ENCODE measurements at regions not wholly inside any gene's neighbourhood (a gene's known extent, or its start where the extent isn't known, plus 50 kb on each side); places are given as distances from the start of the nearest gene placed in this dataset.
"Not testable (repeated sequence)": the region's sequence is repeated elsewhere in the genome, so short reads cannot be mapped to it uniquely, and the experiment has no call there.

- CTCF ChIA-PET, result no interaction called here
- Mint-ChIP-seq H3K27ac (no peak overlapping the region), H3K4me3 (no peak overlapping the region), H3K27me3 (no peaks in the 10 kb centered on the region), H3K9me3 (no peaks in the 10 kb centered on the region), H3K36me3 (no peaks in the 10 kb centered on the region), H3K4me1 (no peaks in the 10 kb centered on the region)
- no peak for DNase-seq
Observed at GRCh38 chr6:15153191-15153590, 92.7 kb upstream of the JARID2 start.

GRCh38 chr6:15157479-15157878 lies 88.4 kb upstream of the JARID2 start:
- no peak for DNase-seq
- Mint-ChIP-seq H3K36me3 (no peaks in the 10 kb centered on the region), H3K4me1 (no peaks in the 10 kb centered on the region), H3K27ac (no peak overlapping the region), H3K27me3 (no peaks in the 10 kb centered on the region), H3K9me3 (no peaks in the 10 kb centered on the region), H3K4me3 (no peak overlapping the region)
- CTCF ChIA-PET, result no interaction called here

- CTCF ChIA-PET, result no interaction called here
Observed at GRCh38 chr6:15158821-15159619, 86.8 kb upstream of the JARID2 start.

DNA sequence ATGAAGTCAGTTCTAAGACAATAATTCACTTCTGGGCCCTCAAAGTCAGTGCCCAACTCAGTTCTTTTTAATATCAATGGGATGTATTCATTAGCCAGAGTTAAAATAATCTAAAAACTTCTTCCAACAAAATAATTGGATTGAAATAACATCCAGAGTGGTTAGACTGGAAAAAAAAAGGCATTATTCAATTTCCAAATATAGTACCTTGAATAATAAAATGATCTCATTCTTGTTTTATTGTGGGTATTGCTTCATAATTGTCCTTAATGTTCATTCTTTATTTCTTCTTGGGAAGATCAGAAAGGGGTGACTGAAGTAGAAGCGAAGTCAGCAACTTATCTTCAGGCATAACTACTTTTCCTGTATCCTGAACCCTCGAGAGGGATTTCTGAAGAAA lies 85.1 kb upstream of the JARID2 start:
- CTCF ChIA-PET, result no interaction called here
- no peak overlapping the region for H3K27ac Mint-ChIP-seq
- no peaks in the 10 kb centered on the region for H3K4me1 Mint-ChIP-seq
- no peak for DNase-seq
- no peak overlapping the region for H3K4me3 Mint-ChIP-seq
- H3K9me3 Mint-ChIP-seq, result no peaks in the 10 kb centered on the region
- H3K36me3 Mint-ChIP-seq, result no peaks in the 10 kb centered on the region
- H3K27me3 Mint-ChIP-seq, result no peaks in the 10 kb centered on the region

More at GRCh38 chr6:15158821-15159619, 86.8 kb upstream of the JARID2 start:
- H3K9me3 Mint-ChIP-seq, result no peaks in the 10 kb centered on the region
- H3K36me3 Mint-ChIP-seq, result no peaks in the 10 kb centered on the region
- no peak for DNase-seq
- no peaks in the 10 kb centered on the region for H3K4me1 Mint-ChIP-seq
- no peaks in the 10 kb centered on the region for H3K27me3 Mint-ChIP-seq
- no peak overlapping the region for H3K4me3 Mint-ChIP-seq
- no peak overlapping the region for H3K27ac Mint-ChIP-seq

- H3K9me3 Mint-ChIP-seq, H3K4me1 Mint-ChIP-seq, DNase-seq, H3K36me3 Mint-ChIP-seq, H3K4me3 Mint-ChIP-seq, H3K27ac Mint-ChIP-seq, CTCF ChIA-PET, H3K27me3 Mint-ChIP-seq: not testable (repeated sequence)
Observed at GRCh38 chr6:15164855-15165254, 81.0 kb upstream of the JARID2 start.

DNA sequence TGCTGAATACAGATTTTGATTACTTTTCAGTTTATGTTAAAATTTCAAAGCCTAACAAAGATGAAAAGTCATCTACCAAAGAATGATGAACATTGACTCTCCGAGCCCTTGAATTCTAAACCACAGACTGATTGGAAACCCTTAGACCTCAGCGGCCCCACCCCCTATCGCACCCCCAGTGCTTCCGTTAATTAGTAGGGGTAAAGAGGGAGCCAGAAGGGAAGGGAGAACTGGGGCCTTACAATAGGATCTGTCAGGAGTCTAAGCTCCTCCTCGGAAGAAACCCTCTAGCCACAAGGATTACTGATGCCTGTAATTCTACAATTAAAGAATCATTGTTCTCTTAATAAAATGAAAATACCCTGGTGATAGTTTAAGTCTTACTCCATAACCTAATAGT lies 79.7 kb upstream of the JARID2 start:
- no peaks in the 10 kb centered on the region for H3K9me3 Mint-ChIP-seq
- peaks cover 7% of the 10 kb centered on the region for H3K27me3 Mint-ChIP-seq
- H3K4me3 Mint-ChIP-seq, result no peak overlapping the region
- CTCF ChIA-PET, result no interaction called here
- no peak for DNase-seq
- no peak overlapping the region for H3K27ac Mint-ChIP-seq
- no peaks in the 10 kb centered on the region for H3K36me3 Mint-ChIP-seq
- no peaks in the 10 kb centered on the region for H3K4me1 Mint-ChIP-seq

DNA sequence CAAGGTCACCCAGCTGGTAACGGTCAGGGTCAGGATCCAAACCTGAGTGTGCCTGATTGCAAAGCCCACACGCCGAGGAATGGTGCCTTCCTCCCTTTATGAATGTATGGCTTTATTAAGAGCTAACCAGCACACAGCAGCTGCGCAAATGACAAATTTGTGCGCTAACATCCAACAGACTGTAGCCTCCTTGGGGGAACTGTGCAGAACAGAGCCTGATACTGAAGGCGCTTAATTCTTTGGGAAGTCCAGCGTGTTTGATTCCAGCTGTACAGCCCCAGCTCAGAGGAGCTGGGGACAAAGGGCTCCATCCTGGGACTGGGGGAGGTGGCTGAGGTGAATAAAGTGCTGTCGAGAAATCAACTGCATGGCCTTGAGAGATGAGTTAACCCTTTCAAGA lies 75.7 kb upstream of the JARID2 start:
- Mint-ChIP-seq H3K4me3 (no peak overlapping the region), H3K27me3 (peaks cover 7% of the 10 kb centered on the region), H3K36me3 (no peaks in the 10 kb centered on the region), H3K4me1 (no peaks in the 10 kb centered on the region), H3K9me3 (no peaks in the 10 kb centered on the region), H3K27ac (no peak overlapping the region)
- CTCF ChIA-PET, result no interaction called here
- DNase-seq, result no peak

- Mint-ChIP-seq H3K4me3 (no peak overlapping the region), H3K36me3 (no peaks in the 10 kb centered on the region), H3K4me1 (no peaks in the 10 kb centered on the region), H3K27me3 (peaks cover 7% of the 10 kb centered on the region), H3K9me3 (no peaks in the 10 kb centered on the region), H3K27ac (no peak overlapping the region)
- no peak for DNase-seq
- CTCF ChIA-PET, result no interaction called here
Observed at GRCh38 chr6:15171026-15171425, 74.8 kb upstream of the JARID2 start.

DNA sequence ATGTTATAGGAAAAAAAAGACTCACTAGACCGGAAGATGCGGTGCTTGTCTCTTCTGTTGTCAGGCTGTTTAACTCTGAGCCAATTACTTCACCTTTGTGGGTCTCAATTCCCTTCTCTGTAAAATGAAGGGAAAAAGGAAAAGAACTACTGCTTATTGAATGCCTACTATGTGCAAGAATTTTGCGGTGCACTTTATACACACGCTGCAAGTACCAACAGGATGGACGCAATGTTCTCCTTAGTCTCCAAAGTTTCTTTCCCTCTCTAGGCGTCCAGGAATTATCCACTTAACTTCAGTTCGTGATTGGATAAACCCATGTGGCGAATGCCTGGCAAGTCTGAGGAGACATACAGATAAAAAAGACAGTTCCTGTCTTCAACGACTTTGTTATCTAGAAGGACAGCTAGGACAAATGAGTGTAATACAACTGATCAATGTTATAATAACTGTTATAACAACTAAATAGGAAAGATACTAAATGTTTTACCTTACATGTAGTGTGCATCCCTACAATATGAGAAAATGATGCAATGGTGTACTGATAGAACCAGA lies 69.0 kb upstream of the JARID2 start:
- H3K27me3 Mint-ChIP-seq, result no peaks in the 10 kb centered on the region
- DNase-seq, result no peak
- H3K4me1 Mint-ChIP-seq, result no peaks in the 10 kb centered on the region
- H3K9me3 Mint-ChIP-seq, result no peaks in the 10 kb centered on the region
- no peaks in the 10 kb centered on the region for H3K36me3 Mint-ChIP-seq
- H3K4me3 Mint-ChIP-seq, result no peak overlapping the region
- H3K27ac Mint-ChIP-seq, result no peak overlapping the region
- CTCF ChIA-PET, result no interaction called here

GRCh38 chr6:15183979-15184378 lies 61.9 kb upstream of the JARID2 start:
- no peaks in the 10 kb centered on the region for H3K9me3 Mint-ChIP-seq
- CTCF ChIA-PET, result no interaction called here

GRCh38 chr6:15184441-15184861 lies 61.4 kb upstream of the JARID2 start:
- H3K4me1 Mint-ChIP-seq, result peaks cover 14% of the 10 kb centered on the region
- H3K4me3 Mint-ChIP-seq, result no peak overlapping the region
- H3K27ac Mint-ChIP-seq, result peak overlapping the region; percentile 20
- no peaks in the 10 kb centered on the region for H3K9me3 Mint-ChIP-seq
- H3K27me3 Mint-ChIP-seq, result no peaks in the 10 kb centered on the region
- no peaks in the 10 kb centered on the region for H3K36me3 Mint-ChIP-seq
- no peak for DNase-seq
- CTCF ChIA-PET, result no interaction called here

More at GRCh38 chr6:15183979-15184378, 61.9 kb upstream of the JARID2 start:
- Mint-ChIP-seq H3K36me3 (no peaks in the 10 kb centered on the region), H3K27me3 (no peaks in the 10 kb centered on the region), H3K4me3 (no peak overlapping the region), H3K4me1 (peaks cover 14% of the 10 kb centered on the region), H3K27ac (no peak overlapping the region)
- DNase-seq, result no peak

GRCh38 chr6:15185111-15185510 lies 60.8 kb upstream of the JARID2 start:
- CTCF ChIA-PET, H3K27ac Mint-ChIP-seq, H3K9me3 Mint-ChIP-seq, DNase-seq, H3K27me3 Mint-ChIP-seq, H3K36me3 Mint-ChIP-seq, H3K4me3 Mint-ChIP-seq: not testable (repeated sequence)
- peaks cover 14% of the 10 kb centered on the region for H3K4me1 Mint-ChIP-seq

DNA sequence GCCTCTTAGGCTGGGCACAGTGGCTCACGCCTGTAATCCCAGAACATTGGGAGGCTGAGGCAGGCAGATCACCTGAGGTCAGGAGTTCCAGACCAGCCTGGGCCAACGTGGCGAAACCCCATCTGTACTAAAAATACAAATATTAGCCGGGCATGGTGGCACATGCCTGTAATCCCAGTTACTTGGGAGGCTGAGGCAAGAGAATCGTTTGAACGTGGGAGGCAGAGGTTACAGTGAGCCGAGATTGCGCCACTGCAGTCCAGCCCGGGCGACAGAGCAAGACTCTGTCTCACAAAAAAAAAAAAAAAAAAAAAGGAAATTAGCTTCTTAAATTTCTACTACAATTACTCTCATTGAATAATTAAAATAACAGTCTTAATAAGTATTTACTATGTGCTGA lies 52.4 kb upstream of the JARID2 start:
- H3K4me1 Mint-ChIP-seq, H3K27ac Mint-ChIP-seq, CTCF ChIA-PET, H3K9me3 Mint-ChIP-seq, H3K36me3 Mint-ChIP-seq, H3K27me3 Mint-ChIP-seq, H3K4me3 Mint-ChIP-seq, DNase-seq: not testable (repeated sequence)

- H3K36me3 Mint-ChIP-seq, result no peaks in the 10 kb centered on the region
- no peak overlapping the region for H3K27ac Mint-ChIP-seq
- H3K4me3 Mint-ChIP-seq, result no peak overlapping the region
- no peak for DNase-seq
- peaks cover 4% of the 10 kb centered on the region for H3K27me3 Mint-ChIP-seq
- H3K4me1 Mint-ChIP-seq, result no peaks in the 10 kb centered on the region
- H3K9me3 Mint-ChIP-seq, result no peaks in the 10 kb centered on the region
- CTCF ChIA-PET, result no interaction called here
Observed at GRCh38 chr6:15194453-15194852, 51.4 kb upstream of the JARID2 start.

Data from activated naive CD4-positive, alpha-beta T cell treated with anti-CD3 and anti-CD28 coated beads, Interleukin-2, amount 10 ng/mL, durations not matched to agents 7 days and 5 days (primary cell).